GM18861 (cell line): ENCODE measurements at regions not wholly inside any gene's neighbourhood (a gene's known extent, or its start where the extent isn't known, plus 50 kb on each side); places are given as distances from the start of the nearest gene placed in this dataset.
"Not testable (repeated sequence)": the region's sequence is repeated elsewhere in the genome, so short reads cannot be mapped to it uniquely, and the experiment has no call there.

Source experiments
- ATAC-seq: cut with Tn5 transposase; IDR thresholded peaks from one replicate; pipeline ENCODE4 v1.9.1; 2021; ENCODE audit not compliant: unreplicated experiment

GRCh38 chr2:181737302-181737701 is 57.0 kb upstream of the NEUROD1 start:
- not testable (repeated sequence) for ATAC-seq

- no peak for ATAC-seq
Observed at GRCh38 chr2:181738074-181738473, 57.8 kb upstream of the NEUROD1 start.

- ATAC-seq: no peak
Observed at GRCh38 chr2:181738563-181738962, 58.2 kb upstream of the NEUROD1 start.

DNA sequence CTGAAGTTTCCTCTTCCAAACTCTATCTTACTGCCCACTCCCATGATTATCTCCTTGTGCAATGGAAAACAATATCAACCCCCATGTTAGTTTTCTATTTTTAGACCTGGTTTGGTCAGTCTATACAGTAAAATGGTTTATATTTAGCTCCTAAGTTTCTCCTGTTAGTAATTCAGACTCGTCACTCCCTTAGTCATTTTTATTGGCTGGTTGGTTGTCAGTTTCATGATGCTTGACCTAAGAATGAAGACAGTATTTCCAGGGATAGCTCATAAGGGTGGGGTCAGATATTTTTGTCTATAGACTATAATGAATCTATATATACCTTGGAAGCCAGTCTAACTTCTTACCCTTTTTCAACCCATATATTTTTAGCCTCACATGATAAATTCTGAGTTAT is 61.4 kb upstream of the NEUROD1 start:
- ATAC-seq: no peak

DNA sequence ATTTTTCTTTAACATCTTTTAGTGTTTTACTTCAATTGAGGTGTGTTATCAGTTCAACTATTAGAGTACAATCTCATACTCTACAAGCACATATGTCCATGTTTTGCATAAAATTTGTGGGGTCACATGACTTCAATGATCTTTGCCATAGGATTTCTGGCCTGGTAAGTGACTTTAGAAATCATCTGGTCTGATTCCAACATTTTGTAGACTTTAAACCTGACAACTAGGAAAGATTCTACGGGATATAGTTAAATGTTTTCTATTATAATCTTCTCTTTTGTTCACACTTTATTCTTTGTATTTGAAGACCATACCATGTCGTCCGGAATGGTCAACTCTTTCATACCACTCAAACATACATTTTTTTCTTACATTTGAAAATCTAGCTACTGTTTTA is 62.0 kb upstream of the NEUROD1 start:
- no peak for ATAC-seq

DNA sequence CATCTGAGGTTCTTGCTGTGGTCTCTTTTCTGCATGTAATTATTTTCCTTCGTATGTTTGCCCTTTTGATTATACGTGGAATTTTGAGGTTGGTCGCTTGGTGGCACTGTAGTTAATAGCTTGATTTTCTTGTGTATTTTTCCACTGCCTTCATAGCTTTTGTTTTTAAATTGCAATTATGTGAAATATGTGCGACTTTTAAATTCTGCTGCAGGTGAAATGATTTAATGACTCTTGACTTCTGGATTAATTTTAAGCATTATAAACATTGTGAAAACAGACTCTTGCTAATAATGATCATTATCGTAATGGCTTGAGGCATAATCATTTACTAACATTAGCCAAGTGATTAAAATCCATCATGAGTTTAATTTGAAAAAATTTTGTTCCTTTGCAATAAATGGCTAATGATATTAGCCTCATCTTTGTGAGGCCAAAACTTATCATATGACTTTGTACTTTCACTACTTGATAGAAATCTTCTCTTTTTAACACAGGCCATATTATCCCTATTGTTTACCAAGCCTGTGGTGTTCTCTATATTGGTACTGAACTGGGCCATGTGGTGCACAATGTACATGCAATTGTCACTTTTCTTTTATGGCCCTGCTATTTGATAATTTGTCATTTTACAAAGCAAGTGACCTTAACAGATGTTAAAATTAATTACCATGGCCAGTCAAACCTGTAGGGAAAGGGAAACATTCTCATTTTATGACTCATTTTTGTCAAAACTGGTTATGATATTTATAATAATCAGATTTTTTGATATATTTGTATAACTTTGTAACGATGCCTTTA is 62.8 kb upstream of the NEUROD1 start:
- ATAC-seq: no peak

DNA sequence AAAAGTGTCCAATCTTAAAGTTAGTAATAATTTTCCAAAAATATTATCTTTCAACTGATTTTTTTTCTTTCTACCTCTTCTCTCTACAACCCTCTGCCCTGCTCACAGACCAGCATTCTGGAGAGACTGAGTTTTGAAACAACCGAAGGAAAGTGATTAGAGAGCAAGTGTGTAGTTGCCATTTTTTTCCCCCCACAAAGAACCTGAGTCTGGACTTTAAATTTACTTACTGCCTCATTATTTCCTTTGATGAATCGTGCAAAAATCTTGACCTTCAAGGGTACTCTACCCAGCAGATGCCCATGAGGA is 63.4 kb upstream of the NEUROD1 start:
- no peak for ATAC-seq

DNA sequence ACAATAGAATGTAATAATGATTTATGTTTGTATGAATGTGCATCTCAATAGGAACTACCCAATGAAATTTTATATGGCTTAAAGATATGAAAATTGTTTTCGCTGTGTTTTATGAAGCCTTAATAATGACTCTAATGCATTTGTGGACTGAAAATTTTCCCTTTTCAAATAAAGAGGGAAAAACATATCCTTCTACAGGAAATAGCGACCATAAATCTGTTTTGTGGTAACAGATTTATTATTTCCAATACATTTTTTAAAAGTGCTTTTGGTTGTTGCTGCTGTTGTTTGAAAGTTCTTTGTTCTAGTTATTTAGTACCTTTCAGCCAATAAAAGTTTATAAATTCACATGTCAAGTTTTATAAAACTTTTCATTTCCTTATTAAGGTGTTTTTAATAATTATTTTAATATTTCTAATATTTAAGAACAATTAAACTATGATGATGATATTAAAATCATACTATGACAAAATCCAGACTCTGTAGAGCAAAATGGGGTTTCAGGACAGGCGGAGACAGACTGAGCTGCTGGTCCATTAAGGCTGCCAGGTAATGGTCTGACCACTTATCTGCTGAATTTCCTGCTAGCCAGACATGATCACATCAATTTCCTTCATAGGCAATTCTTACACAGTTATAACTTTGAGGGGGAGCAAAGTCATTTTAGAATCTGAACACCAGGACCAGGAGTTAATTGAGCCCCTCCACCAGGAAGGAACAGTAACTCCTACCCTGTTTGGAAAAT is 65.7 kb upstream of the NEUROD1 start:
- no peak for ATAC-seq

DNA sequence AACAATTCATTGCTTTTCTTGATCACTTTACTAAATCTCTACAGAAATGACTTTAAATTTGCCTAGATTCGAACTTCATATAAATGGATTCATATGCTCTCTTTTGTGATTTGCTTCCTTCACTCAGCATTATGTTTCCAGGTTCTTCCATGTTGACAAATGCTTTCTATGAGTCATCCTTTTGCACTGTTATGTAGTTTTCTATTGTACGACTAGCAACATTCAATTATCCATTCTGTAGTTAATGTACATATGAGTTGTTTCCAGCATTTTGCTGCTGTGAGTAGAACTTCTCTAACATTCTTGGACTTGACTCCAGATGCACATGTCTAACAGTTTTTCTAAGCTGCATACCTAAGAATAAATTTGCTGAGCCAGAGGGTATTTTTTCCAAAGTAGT is 66.5 kb upstream of the NEUROD1 start:
- ATAC-seq: no peak

DNA sequence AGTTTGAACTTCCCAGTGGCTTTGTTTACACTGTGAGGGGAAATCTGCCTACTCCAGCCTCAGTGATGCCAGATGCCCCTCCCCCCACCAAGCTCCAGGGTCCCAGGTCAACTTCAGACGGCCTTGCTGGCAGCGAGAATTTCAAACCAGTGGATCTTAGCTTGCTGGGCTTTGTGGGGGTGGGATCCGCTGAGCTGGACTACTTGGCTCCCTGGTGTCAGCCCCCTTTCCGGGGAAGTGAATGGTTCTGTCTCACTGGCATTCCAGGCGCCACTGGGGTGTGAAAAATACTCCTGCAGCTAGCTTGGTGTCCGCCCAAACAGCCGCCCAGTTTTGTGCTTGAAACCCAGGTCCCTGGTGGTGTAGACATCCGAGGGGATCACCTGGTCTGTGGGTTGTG is 70.0 kb upstream of the NEUROD1 start:
- no peak for ATAC-seq

- no peak for ATAC-seq
Observed at GRCh38 chr2:181751266-181752030, 71.1 kb upstream of the NEUROD1 start.

DNA sequence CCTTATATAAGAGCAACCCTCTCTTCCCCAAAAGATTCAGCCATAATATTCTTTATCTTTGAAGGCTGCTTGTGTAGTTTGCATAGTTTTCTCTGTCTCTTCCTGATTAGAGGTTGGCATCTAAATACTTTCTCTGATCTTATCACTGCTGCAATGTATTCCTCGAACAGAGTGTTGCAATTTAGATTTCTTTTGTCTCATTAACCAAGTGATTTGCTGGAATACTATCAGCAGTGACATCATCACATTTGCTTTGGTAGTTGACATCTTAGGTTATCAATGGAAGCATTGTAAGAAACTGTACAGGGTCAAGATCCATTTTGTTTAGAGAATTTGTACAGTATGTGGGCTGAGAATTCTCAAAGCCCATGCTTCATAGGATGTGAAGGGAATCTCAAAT is 72.0 kb upstream of the NEUROD1 start:
- no peak for ATAC-seq

DNA sequence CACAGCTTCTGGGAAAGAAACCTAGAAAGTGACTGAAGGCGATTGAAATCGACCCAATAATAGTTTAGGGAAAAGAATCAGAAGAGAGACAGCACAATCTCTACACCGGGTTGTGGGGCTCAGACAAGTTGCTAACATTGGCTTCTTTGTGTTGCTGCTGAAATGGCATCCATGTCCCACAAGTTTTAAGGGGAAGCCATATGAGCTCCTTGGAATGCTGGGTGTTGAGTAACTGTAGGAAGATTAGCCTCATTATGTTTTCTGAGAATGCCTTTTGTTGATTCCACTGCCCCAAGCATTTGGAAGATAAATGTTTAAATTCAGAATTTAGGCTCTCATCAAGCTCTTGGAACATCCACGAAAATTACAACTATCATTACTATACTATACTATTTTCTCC is 73.4 kb upstream of the NEUROD1 start:
- ATAC-seq: no peak

- ATAC-seq: no peak
Observed at GRCh38 chr2:181754105-181754504, 73.8 kb upstream of the NEUROD1 start.

- ATAC-seq: no peak
Observed at GRCh38 chr2:181755181-181755580, 74.9 kb upstream of the NEUROD1 start.

DNA sequence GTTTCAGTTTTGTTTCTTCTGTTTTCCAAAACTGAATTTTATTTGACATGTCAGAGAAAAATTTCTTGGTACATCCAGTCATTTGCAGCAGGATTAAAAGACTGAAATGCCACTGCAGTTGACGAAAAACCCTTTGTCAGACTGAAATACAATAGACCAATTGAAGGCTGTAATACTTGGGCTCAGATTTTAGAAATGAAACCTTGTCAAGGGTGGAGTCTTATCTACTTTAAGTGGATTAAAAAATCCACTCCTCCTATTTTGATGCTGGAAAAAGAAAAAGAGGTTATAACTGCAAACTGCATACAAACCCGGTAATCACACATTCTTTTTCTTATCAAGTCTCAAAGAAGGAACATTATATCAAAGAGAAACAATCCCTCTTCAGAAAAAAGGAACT is 80.2 kb upstream of the NEUROD1 start:
- ATAC-seq: no peak

DNA sequence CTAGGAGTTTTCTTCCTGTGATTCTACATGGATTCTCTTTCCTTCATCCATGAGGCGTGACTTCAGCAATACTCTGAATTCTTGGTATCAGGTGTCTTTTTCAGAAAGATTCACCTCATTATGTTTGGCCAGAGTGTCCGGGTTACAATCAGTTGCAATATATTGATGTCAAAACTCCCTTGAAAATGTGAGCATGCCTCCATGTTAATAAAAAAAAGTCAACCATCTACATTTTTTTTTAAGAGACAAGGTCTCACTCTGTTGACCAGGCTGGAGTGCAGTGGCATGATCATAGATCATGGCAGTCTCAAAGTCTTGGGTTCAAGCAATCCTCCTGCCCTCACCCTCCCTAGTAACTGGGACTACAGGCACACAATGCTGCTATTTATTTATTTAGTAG is 80.9 kb upstream of the NEUROD1 start:
- no peak for ATAC-seq

DNA sequence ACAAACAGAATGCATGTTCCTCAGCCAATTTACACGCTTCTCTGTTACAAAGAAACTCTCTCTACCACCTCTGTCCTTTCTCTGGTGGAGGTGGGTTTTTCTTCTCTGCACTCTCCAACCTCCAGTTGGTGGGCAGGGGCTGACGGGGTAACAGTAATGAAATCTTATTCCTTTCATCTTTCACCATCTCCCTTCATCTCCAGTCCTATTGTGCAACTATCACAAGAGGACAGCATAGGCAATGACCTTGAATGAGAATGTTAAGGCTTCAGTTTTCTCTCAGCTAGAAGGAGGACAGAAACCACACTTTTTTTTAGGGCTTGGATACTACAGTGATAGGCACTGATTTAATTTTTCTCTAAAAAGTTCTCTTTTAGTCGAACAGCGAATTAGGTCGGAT is 81.7 kb upstream of the NEUROD1 start:
- ATAC-seq: no peak

GRCh38 chr2:181762848-181763247 is 82.5 kb upstream of the NEUROD1 start:
- ATAC-seq: no peak

- ATAC-seq: no peak
Observed at GRCh38 chr2:181763423-181763822, 83.1 kb upstream of the NEUROD1 start.

DNA sequence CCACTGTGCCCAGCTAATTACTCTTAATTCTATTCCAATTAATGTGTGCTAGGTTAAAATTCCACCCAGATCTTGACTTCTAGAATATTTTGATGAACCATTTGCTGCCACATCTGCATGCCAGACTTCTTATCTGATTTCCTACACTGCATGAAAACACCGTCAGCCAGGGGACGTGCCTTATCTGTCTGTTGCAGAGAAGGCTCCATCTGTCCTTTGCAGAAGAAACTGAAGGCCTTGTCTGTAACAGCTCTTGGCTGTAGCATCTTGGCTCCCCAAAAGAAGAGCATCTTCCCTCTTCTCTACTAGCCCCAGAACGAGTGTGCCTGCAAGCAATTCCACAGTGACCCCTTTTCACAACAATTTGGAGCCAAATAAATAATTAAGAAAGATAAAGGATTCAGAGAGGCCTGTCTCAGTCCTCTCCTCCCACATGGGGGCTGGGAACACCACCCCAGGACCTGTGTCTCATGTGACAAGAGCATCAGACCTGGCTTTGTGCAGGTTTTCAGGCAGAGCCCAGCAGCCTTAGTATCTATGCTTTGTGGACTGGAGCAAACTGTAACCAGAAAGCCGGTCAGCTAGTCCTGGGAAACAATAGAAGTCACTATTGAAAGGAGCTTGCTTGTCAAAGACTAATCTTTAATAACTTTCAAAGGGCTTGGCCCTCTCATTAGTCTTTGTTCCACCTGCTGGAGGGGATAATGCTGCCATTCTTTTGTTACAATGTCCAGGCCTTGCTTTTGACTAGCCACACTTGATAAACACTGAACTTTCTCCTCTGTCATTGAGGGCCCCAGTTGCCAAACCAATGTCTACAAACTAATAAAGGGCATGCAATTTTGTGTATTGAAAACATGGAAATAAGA is 84.0 kb upstream of the NEUROD1 start:
- ATAC-seq: no peak
